ENCODE measurements at regions not wholly inside any gene's neighbourhood (a gene's known extent, or its start where the extent isn't known, plus 50 kb on each side); places are given as distances from the start of the nearest gene placed in this dataset.
"Not testable (repeated sequence)": the region's sequence is repeated elsewhere in the genome, so short reads cannot be mapped to it uniquely, and the experiment has no call there.

GRCh38 chr12:8390001-8390777 is 65.6 kb upstream of the CLEC6A start:
- DNase-seq (ENCODE audit: low read depth in 3 of 3, low spot score in 1 of 3): peak in 2 of 3 donors; percentile 66

- DNase-seq (ENCODE audit: low read depth in 3 of 3, low spot score in 1 of 3): peak in 2 of 3 donors; percentile 48 to 68
Measured at GRCh38 chr12:8396225-8397071, 59.3 kb upstream of the CLEC6A start.

DNA sequence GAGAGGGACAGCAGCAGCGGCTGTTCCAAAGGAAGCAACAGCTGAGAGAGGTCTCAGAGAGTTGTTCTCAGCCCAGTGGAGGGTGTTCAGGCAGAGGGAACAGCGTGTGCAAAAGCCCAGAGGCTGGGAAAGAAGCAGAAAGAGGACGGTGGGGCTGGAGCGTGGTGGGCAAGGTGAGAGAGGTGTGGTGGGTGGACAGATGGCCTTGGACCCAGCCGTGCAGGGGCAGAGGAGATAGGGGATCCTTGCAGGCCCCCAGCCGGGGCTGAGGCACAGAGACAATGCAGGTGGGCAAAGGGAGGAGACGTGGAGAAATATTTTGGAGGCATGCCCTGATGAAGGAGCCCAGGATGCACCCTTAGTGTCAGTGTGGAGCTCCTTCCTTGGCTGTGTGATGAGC is 58.4 kb upstream of the CLEC6A start:
- DNase-seq (ENCODE audit: low read depth in 3 of 3, low spot score in 1 of 3): not testable (repeated sequence)

- DNase-seq (ENCODE audit: low read depth in 3 of 3, low spot score in 1 of 3): not testable (repeated sequence)
Measured at GRCh38 chr12:8399496-8400034, 56.2 kb upstream of the CLEC6A start.

DNA sequence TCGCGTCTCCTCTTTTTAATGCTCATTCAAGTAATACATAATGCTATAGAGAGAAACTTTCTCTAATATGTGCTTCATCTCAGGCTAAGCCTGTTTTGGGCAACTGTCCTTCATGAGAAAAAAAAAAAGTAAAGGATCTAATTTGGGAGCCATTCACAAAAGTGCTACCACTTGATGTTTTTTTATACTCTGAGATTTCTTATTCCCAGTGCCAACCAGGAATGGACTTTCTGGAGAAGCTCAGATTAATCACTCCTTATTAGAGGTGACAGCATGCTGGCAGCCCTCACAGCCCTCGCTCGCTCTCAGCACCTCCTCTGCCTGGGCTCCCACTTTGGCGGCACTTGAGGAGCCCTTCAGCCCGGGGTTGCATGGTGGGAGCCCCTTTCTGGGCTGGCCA is 51.9 kb upstream of the CLEC6A start:
- not testable (repeated sequence) for DNase-seq (ENCODE audit: low read depth in 3 of 3, low spot score in 1 of 3)

DNA sequence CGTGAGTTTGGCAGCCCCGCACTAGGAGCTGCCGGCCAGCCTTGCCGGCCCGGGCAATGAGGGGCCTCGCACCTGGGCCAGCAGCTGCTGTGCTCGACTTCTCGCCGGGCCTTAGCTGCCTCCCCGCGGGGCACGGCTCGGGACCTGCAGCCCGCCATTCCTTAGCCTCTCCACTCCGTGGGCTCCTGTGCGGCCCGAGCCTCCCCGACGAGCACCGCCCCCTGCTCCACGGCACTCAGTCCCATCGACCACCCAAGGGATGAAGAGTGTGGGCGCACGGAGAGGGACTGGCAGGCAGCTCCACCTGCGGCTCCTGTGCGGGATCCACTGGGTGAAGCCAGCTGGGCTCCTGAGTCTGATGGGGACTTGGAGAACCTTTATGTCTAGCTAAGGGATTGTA is 51.4 kb upstream of the CLEC6A start:
- DNase-seq (ENCODE audit: low read depth in 3 of 3, low spot score in 1 of 3): not testable (repeated sequence)

Data from stimulated activated CD4-positive, alpha-beta T cell treated with anti-CD3 and anti-CD28 coated beads, TNF-alpha, amount 100 ng/mL, for 1 hour (primary cell).